Astrocyte of the hippocampus (primary cell): ENCODE measurements at regions not wholly inside any gene's neighbourhood (a gene's known extent, or its start where the extent isn't known, plus 50 kb on each side); places are given as distances from the start of the nearest gene placed in this dataset.

Source experiments
- DNase-seq: peaks from one replicate; pipeline ENCODE4 v3.0.0; 2011; ENCODE audit warnings: low read depth, low spot score

DNA sequence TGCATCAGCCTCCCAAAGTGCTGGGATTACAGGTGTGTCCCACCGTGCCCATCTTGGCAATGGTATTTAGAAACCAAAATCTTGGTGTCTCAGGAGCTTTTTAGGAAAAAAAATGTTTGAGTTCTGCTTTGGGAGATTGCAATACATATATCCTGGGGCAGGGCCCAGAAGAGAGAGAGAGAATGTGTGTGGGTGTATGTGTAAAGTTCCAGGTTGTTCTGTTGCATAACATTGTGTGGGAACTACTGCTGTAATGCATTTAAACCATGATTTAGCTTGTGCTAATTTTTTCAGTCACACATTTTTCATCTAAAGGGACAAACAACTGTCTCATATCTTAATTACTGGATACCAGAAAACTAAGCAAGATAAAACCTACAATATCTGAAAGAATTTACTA is 70.8 kb upstream of the NABP1 start:
- DNase-seq: no peak

- no peak for DNase-seq
Observed at GRCh38 chr2:191610756-191611155, 67.2 kb upstream of the NABP1 start.

- no peak for DNase-seq
Observed at GRCh38 chr2:191611614-191612013, 66.3 kb upstream of the NABP1 start.

GRCh38 chr2:191612496-191612895 is 65.4 kb upstream of the NABP1 start:
- DNase-seq: peak; percentile 84

DNA sequence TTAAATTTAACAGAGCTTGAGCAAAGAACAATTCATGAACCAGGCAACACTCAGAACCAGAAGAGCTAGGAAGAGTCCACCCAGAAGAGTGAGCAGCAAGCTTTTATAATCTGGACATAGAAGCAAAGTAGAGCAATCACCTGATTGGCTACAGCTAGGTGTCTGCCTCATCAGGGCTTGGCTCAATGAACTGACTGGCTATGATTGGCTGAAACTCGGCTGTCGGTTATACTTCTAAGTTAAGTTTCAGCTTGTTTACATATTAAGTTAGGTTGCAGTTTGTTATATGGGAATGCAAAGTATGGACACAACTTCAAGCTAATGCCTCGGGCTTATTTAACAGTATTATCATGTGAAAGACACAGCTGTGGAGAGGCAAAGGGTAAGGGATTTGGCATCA is 63.2 kb upstream of the NABP1 start:
- no peak for DNase-seq

GRCh38 chr2:191615596-191615995 is 62.3 kb upstream of the NABP1 start:
- DNase-seq: no peak

DNA sequence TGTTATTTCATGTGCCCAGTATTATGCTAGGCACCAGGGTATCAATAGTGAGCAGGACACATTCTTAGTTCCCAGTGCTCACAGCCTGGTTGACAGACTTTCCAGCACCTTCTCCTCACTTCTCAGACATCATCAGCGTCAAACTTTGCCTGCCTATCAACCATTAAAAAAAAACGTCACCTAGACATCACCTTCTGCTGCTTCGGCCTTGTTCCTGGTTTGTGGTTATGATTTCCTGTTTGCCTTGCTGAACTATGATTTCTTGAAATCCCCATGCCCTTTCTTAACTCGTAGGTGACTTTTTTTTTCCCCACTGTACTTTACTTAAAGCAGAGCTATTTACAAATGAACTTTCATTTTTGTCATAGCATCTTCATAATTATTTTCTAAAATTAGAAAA is 60.4 kb upstream of the NABP1 start:
- no peak for DNase-seq

DNA sequence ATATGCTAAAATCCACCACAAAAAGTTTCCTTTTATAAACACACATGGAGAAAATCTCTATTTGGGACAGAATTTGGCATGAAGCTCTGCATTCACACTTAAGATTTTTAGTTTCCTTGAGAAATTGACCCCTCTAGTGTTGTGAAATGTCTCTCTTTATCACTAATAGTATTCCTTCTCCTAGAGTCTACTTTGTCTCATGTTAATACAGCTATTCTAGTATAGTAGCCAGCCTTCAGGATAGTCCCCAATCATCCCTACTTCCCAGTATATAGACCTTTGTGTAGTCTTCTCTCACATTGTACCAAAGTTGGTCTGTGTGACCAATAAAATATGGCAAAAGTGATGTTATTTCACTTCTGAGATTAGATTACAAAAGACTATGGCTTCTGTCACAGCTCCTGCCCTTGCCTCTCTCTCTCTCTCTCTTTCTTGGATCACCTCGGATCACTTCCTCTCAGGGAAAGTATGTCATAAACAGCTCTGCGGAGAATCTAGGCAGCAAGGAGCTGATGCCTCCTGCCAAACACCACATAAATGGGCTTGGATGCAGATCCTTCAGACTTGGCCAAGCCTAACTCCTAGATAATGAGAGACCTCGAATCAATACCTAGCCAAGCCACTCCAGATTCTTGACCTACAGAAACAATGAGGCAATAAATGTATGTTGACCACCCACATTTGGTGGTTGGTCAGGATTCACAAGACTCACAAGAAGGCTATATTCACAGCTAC is 59.7 kb upstream of the NABP1 start:
- DNase-seq: peak; percentile 24

GRCh38 chr2:191618786-191619185 is 59.1 kb upstream of the NABP1 start:
- DNase-seq: peak; percentile 34

GRCh38 chr2:191620144-191620543 is 57.8 kb upstream of the NABP1 start:
- peak; percentile 88 for DNase-seq

DNA sequence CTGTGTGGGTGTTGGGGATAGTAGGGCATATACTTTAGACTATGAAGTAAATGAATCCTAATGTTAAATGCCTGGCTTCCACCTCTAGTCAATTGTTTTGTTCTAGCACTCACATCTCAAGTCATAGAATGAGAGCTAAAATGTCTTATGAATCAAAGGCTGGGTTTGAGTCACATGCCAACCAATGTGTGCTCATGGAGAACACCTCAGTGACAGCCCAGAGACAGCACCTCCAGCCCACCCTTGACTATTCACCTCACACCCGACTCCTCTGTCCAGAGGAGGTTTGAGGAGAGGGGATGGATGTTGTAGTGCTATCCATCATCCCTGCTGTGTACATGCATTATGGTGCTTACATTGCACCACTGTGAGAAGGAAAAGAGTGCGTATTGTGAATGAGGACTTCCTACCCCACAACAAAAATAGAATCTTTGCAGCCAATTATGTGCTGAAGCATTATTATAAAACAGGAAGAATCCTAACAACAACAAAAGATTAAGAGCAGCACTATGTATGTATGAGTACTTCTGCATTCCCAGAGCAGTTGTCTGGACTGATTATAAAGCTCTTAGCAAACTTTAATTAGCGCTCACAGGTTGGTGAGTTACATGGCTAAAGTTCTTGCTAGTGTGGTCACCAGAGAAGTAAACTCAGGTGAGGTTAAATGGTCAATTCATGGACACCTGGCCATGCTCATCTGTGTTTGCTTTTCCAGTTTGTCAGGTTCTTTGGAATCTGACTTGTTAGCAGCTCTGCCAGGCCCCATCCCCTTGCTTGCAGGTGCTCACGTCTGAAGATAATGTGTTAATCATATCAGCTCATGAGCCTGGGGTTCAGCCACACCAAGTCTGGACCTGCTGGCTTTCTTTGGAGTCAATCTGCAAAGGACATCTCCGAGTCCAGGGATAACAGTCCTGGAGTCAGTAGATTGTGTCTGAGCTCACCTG is 55.3 kb upstream of the NABP1 start:
- DNase-seq: no peak

GRCh38 chr2:191625016-191625415 is 52.9 kb upstream of the NABP1 start:
- no peak for DNase-seq

DNA sequence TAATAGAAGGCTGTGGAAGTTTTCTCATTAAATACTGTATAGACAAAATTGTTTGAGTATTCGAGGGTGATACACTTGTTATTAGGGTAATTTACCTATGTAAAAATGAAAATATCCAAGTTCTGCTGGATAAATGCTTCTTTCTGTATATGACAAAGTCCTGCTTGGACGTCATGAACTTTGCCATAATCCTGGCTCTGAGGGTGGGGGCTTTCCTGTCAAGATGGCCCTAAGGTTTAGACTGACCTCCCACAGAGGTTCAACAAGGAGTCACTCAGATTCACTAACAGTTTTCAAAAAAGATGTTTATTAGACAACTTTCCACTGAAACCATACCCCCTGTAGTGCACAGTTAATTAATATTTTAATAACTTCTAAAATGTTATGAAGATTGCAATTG is 52.5 kb upstream of the NABP1 start:
- no peak for DNase-seq

GRCh38 chr2:191626497-191627151 is 51.3 kb upstream of the NABP1 start:
- DNase-seq: peak; percentile 45

DNA sequence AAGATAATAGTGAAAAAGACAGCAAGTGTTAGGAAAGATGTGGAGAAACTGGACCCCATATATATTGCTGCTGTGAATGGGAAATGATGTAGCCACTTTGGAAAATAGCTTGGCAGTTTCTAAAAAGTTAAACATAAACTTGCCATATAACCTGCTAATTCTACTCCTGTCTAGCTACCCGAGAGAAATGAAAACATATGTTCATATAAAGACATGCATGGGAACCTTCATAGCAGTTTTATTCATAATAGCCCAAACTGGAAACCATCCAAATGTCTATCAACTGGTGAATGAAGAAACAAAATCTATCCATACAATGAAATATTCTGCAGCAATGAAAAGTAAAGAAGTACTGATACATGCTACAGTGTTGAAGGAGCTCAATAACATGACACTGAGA is 50.4 kb upstream of the NABP1 start:
- no peak for DNase-seq
